PC-9 (cell line): ENCODE measurements at regions not wholly inside any gene's neighbourhood (a gene's known extent, or its start where the extent isn't known, plus 50 kb on each side); places are given as distances from the start of the nearest gene placed in this dataset.

Experiments
- BruUV-seq: library from RNA; stranded (reverse); fragments of 400-500 nt; replicated peaks from 2 replicates; lab custom pipeline; 2021; lab: Mats Ljungman, UMichigan
- CTCF ChIA-PET: fragments of 300-600 bp; sonication (Branson Sonifier 250); formaldehyde crosslinking; loops from one replicate; lab custom pipeline; 2022; ENCODE audit warnings: antibody characterized with exemption; lab: Charles Lee
- POLR2A ChIA-PET: fragments of 300-600 bp; sonication (Branson Sonifier 250); formaldehyde crosslinking; loops from one replicate; lab custom pipeline; 2022; ENCODE audit warnings: antibody characterized with exemption; ENCODE audit not compliant: unreplicated experiment; lab: Charles Lee
- DNase-seq, 2 experiments: peaks; one replicate each; pipeline versions ENCODE4 v3.0.0 to v3.0.0-alpha.2; 2015 to 2022; ENCODE audit warnings: mixed read lengths in 1 of 2
- H2AFZ ChIP-seq: fragments of 200-600 bp; sonication (generic); 2 replicates; pipeline ENCODE4 v1.8.1; 2017; ENCODE audit warnings: antibody characterized with exemption
- H3F3A ChIP-seq: fragments of 200-600 bp; sonication (generic); 2 replicates; pipeline ENCODE4 v1.8.1; 2017; ENCODE audit warnings: antibody characterized with exemption, mild to moderate bottlenecking, low read depth; ENCODE audit not compliant: insufficient read depth
- H3K27ac ChIP-seq: fragments of 200-600 bp; sonication (generic); 2 replicates; pipeline ENCODE4 v1.6.1; 2016; ENCODE audit warnings: mixed run types
- H3K27me3 ChIP-seq: fragments of 200-600 bp; sonication (generic); 2 replicates; pipeline ENCODE4 v1.6.1; 2016; ENCODE audit warnings: low read depth, mixed run types; ENCODE audit not compliant: insufficient read depth
- H3K36me3 ChIP-seq: fragments of 200-600 bp; sonication (generic); 2 replicates; pipeline ENCODE4 v1.6.1; 2016; ENCODE audit warnings: low read depth, mixed run types
- H3K4me1 ChIP-seq: fragments of 200-600 bp; sonication (generic); replicated peaks from 2 replicates; pipeline ENCODE4 v1.6.1; 2016; ENCODE audit warnings: mixed run types; ENCODE audit not compliant: insufficient read depth
- H3K4me2 ChIP-seq: fragments of 200-600 bp; sonication (generic); 2 replicates; pipeline ENCODE4 v1.6.1; 2017; ENCODE audit warnings: mixed run types
- H3K4me3 ChIP-seq: fragments of 200-600 bp; sonication (generic); 2 replicates; pipeline ENCODE4 v1.6.1; 2016; ENCODE audit warnings: mixed run types
- H3K79me2 ChIP-seq: fragments of 200-600 bp; sonication (generic); 2 replicates; pipeline ENCODE4 v1.6.1; 2017; ENCODE audit warnings: low read depth, mixed run types
- H3K9me2 ChIP-seq: fragments of 200-600 bp; sonication (generic); 2 replicates; pipeline ENCODE4 v1.8.1; 2017; ENCODE audit warnings: mild to moderate bottlenecking; ENCODE audit not compliant: insufficient read depth
- H3K9me3 ChIP-seq: fragments of 200-600 bp; sonication (generic); 2 replicates; pipeline ENCODE4 v1.8.1; 2016; ENCODE audit warnings: low read depth; ENCODE audit not compliant: insufficient read depth
- H4K20me1 ChIP-seq: fragments of 200-600 bp; sonication (generic); 2 replicates; pipeline ENCODE4 v1.8.1; 2017; ENCODE audit not compliant: insufficient read depth
- EZH2 ChIP-seq: fragments of 200-600 bp; sonication (generic); IDR thresholded peaks from 2 replicates; pipeline ENCODE4 v1.8.0; 2017; ENCODE audit warnings: antibody characterized with exemption, low read depth
- intact Hi-C: fragments of 100-400 bp; cut with micrococcal nuclease; formaldehyde crosslinking; loops from one replicate; pipeline ENCODE4 v1.10.0; 2022; ENCODE audit not compliant: unreplicated experiment
- TF ChIP-seq, protein P1 (sequence below): fragments of 200-600 bp; sonication (generic); conservative IDR thresholded peaks from 2 replicates; pipeline ENCODE4 v1.6.1; 2017; ENCODE audit warnings: mixed run types, antibody characterized with exemption, mild to moderate bottlenecking, moderate library complexity

DNA sequence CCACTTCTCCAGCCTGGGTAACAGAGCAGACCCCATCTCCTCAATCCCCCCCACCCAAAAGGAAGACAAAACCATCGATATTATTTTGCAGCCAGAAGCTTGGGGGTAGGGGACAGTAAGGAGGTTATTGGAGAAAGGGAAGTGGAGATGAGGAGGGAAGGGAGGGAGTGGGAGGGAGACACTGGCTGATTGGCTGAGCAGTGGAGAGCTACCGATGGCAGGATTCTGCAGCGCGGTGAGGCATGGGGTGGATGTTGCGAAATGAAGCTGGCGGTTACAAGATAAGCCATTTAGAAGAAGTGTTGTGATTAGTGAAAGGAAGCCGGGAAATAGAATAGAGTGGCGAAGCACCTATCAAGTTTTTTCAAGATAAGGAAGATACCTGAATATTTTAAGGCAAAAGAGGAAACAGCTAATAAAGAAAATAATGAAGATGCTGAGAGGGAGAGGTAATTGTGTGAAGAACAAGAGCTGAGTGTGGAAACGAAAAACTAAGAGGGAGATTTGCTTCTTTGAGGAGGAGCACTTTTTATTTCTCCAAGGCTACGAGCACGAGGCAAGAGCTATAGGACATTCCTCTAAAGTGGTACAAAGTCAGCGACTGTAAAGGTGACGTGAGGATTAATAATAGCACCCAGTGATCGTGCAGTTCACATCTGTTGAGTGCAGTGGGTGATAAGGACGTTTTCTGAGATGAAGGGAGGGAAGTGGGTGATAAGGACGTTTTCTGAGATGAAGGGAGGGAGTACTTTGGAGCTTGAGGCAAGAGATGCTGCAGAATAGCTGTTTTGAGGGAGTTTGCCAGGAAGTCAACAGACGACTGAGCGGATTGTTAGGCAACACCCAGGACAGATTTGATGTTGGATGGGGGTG is 103.2 kb upstream of the KIF26B start:
- DNase-seq = no peak
- no peak overlapping the region for H3K4me3 ChIP-seq
- no peaks in the 10 kb centered on the region for H3K79me2 ChIP-seq
- H2AFZ ChIP-seq = no peak overlapping the region
- intact Hi-C loops = no loop called here
- H3K4me1 ChIP-seq = no peaks in the 10 kb centered on the region
- BruUV-seq = no TSS peak
- H3K4me2 ChIP-seq = no peak overlapping the region
- no peak overlapping the region for H3K27ac ChIP-seq
- H3K36me3 ChIP-seq = no peaks in the 10 kb centered on the region
- no peaks in the 10 kb centered on the region for H4K20me1 ChIP-seq
- H3F3A ChIP-seq = no peaks in the 10 kb centered on the region
- POLR2A ChIA-PET = interaction anchor here (0.6 kb wide), 1 partner anchor 399 kb away, joined by 3 read pairs; no protein-coding TSS in a partner anchor
- TF ChIP-seq, protein P1, sequence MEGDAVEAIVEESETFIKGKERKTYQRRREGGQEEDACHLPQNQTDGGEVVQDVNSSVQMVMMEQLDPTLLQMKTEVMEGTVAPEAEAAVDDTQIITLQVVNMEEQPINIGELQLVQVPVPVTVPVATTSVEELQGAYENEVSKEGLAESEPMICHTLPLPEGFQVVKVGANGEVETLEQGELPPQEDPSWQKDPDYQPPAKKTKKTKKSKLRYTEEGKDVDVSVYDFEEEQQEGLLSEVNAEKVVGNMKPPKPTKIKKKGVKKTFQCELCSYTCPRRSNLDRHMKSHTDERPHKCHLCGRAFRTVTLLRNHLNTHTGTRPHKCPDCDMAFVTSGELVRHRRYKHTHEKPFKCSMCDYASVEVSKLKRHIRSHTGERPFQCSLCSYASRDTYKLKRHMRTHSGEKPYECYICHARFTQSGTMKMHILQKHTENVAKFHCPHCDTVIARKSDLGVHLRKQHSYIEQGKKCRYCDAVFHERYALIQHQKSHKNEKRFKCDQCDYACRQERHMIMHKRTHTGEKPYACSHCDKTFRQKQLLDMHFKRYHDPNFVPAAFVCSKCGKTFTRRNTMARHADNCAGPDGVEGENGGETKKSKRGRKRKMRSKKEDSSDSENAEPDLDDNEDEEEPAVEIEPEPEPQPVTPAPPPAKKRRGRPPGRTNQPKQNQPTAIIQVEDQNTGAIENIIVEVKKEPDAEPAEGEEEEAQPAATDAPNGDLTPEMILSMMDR = no peak
- TF ChIP-seq EZH2 = no peak
- peaks cover 59% of the 10 kb centered on the region for H3K27me3 ChIP-seq
- H3K9me2 ChIP-seq = no peaks in the 10 kb centered on the region
- H3K9me3 ChIP-seq = no peaks in the 10 kb centered on the region
- CTCF ChIA-PET = no interaction called here

DNA sequence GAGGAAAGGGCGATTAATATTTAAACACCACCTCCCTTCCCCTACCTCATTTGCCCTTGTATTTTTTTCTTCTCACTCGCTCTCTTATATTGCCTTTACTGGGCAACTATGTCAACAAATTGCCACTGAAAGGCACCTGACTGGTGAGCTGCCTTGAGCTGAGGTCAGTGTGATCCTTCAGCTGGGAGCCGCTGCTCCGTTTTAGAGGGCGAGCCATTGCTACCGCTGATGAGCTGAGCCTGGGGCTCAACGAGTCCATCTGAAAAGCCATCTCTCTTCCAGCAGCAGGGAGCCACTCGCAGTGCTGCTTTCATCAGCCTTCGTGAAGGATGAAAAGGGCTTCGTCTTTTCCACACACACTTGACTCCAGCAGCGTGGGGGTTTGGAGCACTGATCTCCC is 108.0 kb upstream of the KIF26B start:
- Histone ChIP-seq H3K9me3 (no peaks in the 10 kb centered on the region), H3K4me3 (no peak overlapping the region), H3K27ac (no peak overlapping the region), H3K79me2 (no peaks in the 10 kb centered on the region), H3F3A (0 out of 2 replicates have a peak, but pooled peaks cover 4% of the 10 kb centered on the region), H3K4me2 (no peak overlapping the region), H3K4me1 (no peaks in the 10 kb centered on the region), H3K9me2 (no peaks in the 10 kb centered on the region), H2AFZ (no peak overlapping the region), H4K20me1 (no peaks in the 10 kb centered on the region), H3K27me3 (peaks cover 50% of the 10 kb centered on the region; the same call in 1 of the 2 replicates), H3K36me3 (no peaks in the 10 kb centered on the region)
- TF ChIP-seq, protein P1 = no peak
- TF ChIP-seq EZH2 = no peak
- BruUV-seq = no TSS peak
- DNase-seq = no peak
- CTCF ChIA-PET = interaction anchor here (0.5 kb wide), 1 partner anchor 772 kb away, joined by 3 read pairs; no protein-coding TSS in a partner anchor
- POLR2A ChIA-PET = no interaction called here
- intact Hi-C loops = no loop called here

DNA sequence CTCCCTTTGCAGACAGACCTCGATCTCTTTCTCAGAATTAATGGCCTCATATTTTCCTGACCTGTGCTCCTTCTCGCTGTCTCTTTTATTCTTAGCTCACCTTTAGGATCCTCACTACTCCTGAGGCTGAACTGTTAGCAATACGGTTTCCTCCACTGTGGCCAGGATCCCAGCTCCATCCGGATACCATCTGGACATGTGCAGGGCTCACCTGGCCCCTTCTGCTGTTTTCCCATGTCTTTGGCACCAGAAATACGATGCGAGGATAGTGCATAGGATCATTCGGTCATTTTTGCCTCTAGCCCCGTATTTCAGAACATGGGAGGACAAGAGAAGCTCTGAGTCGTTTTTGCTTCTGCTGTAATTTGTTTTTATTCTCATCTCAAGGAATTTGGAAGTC is 108.5 kb upstream of the KIF26B start:
- TF ChIP-seq, protein P1 = no peak
- no peak for TF ChIP-seq EZH2
- no peak for DNase-seq
- no peaks in the 10 kb centered on the region for H3K36me3 ChIP-seq
- ChIA-PET POLR2A (no interaction called here), CTCF (interaction anchor here (0.5 kb wide), 1 partner anchor 772 kb away, joined by 3 read pairs; no protein-coding TSS in a partner anchor)
- no peak overlapping the region for H2AFZ ChIP-seq
- H3K27ac ChIP-seq = no peak overlapping the region
- H4K20me1 ChIP-seq = no peaks in the 10 kb centered on the region
- H3K4me2 ChIP-seq = no peak overlapping the region
- intact Hi-C loops = no loop called here
- no peaks in the 10 kb centered on the region for H3K9me3 ChIP-seq
- H3K4me1 ChIP-seq = no peaks in the 10 kb centered on the region
- no peak overlapping the region for H3K4me3 ChIP-seq
- H3K27me3 ChIP-seq = peaks cover 45% of the 10 kb centered on the region; the same call in 1 of the 2 replicates
- H3F3A ChIP-seq = 0 out of 2 replicates have a peak, but pooled peaks cover 5% of the 10 kb centered on the region
- BruUV-seq = no TSS peak
- no peaks in the 10 kb centered on the region for H3K79me2 ChIP-seq
- no peaks in the 10 kb centered on the region for H3K9me2 ChIP-seq
